NCI-H2029 treated with DMSO at 0.1 percent for 48 hours (cell line): ENCODE measurements at regions not wholly inside any gene's neighbourhood (a gene's known extent, or its start where the extent isn't known, plus 50 kb on each side); places are given as distances from the start of the nearest gene placed in this dataset.
"Not testable (repeated sequence)": the region's sequence is repeated elsewhere in the genome, so short reads cannot be mapped to it uniquely, and the experiment has no call there.

Experiments
- DNase-seq: peaks from one replicate; lab custom pipeline; 2025; lab: John Stamatoyannopoulos, UW

DNA sequence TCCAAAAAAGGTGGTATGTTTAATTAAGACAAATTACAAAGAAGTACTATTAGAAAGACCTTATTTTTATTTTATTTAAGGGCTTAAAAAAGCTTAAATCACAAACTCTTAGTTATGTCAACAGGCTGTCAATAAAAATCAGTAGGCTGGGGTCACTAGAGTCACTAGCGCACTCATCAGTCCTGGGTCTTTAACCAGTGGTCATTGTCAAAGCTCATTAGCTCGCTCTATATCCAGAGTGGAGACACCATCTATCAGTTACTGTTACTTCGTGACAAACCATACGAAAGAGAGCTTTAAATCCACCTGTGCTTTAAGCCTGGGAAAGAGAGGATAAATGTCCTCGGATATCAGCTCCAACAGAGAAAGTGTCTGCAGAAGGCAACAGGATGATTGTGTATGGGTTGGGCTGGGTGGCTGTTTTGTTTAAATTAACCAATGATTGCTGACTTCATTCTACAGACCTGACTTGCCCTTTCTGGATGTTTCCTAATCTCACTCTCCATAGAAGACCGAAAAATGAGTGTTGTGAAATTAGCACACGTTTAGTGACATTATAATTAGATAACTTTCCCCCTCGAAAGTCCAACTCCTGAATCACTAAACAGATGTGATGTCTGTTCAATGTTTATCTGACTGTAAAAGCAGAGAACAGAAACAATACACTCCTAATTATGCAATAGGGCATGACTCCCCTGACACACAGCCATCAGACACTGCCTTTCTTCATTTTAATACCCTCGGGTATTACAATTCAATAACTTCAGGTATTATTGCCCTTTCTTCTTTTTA, 123.6 kb upstream of the TNPO1 start:
- no peak for DNase-seq

DNA sequence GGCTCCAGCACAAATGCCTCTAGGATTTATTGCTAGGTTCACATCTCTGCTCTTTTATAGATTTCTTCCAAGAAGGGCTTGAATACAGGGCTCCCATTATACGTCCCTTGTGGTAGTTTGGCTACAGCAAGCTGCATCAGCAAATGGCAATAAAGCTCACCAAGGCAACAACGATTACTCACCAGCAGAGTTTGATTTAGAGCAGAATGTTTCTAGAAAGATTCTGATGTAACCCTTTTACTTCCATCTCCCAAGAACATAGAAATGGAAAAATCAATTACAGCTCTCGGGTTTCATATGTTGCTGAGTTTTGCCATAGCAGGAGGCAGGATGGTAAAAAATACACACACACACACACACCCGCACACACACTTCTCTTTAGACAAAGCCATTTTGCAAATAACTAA, 124.2 kb upstream of the TNPO1 start:
- DNase-seq, result no peak

DNA sequence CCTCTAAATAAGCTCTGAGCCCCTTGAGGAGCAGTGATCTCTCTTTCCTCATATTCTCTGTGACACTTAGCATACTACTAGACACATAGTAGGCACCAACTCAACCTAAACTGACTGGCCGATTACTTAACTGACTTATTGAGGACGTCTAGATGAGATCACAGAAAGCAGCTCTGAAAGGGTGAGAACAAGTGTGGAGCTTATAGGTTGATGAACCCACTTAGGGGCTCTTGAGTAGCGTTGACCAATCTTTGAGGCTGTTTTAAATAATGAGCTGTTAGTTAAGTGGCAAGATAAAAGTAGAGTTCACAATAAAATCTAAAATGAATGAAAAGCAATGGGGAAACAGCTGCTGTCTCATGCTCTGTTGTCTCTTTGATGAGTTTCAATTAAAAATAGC, 124.7 kb upstream of the TNPO1 start:
- no peak for DNase-seq

DNA sequence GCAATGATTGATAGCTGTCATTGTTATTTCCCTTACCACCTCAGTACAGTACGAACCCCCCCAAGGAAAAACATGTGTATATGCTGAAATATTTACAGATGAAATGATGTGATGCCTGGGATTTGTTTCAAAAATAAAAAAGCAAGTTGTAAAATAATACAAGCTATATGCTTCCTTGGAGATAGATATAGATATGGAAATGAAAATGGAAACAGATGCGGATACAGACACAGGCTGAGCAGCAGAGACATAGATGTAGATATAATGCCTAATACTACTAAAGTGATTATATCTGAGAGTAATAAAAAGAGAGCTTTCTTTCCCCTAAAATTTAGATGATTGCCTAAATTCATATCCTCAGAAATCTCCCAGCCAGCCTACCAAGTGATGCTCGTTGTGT, 127.5 kb upstream of the TNPO1 start:
- no peak for DNase-seq

DNA sequence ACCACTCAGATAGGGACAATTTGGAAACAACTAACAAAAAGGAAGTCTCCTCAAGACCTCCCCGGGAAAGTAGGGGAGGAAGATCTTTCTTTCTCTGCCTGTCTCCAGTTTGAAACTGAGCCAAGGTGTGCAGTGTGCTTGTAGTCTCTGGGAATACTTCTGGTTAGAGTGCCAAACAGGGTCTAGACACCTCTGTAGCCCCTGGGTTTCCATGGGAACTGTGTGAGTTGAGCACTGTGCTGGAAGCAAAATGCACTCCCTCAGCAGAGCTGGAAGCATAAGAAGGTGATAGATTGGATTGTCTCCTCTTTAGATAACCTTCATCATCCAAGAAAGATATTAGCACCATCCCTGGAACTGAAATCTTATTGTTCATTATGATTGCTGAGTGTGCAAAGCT, 129.2 kb upstream of the TNPO1 start:
- DNase-seq, result no peak

DNA sequence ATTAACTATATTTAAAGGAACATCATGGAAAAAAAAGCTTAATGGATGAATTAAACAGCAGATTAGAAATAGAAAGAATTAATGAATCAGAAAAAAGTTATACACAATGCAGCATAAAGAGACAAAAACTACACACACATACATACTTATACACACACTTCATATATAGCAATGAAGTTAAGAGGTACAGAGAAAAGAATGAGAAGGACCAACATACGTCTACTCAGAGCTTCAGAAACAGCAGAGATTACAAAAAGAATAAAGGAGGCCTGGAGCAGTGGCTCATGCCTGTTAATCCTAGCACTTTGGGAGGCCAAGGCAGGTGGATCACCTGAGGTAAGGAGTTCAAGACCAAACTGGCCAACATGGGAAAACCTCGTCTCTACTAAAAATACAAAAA, 133.9 kb upstream of the TNPO1 start:
- no peak for DNase-seq

DNA sequence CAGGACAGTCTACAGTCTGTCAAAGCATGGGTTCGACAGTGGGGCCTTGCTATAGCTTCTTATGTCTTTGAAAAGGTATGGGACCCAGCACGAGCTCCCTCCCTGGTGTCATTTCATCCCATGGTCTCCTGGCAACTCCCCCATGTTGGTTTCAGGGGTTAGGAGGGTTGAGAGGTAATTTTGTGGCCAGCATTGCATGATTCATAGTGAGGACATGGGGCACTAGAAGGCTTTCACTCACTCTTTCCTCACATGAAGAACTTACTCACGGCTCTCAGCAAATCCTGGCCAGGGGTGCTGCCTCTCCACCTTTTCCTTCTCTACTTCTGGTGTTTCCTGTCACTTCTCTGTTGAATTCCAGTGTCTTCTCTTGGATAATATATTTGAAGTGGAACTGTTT, 134.7 kb upstream of the TNPO1 start:
- no peak for DNase-seq

DNA sequence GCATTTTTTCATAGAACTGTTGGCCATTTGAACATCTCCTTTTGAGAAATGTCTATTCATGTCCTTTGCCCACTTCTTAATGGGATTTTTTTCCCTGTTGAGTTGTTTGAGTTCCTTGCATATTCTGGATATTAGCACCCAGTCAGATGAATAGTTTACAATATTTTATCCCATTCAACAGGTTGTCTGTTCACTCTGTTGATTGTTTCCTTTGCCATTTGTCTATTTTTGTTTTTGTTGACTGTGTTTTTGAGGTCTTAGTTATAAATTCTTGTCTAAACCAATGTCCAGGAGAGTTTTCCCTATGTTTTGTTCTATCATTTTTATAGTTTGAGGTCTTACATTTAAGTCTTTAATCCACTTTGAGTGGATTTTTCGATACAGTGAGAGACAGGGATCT, 139.0 kb upstream of the TNPO1 start:
- no peak for DNase-seq

DNA sequence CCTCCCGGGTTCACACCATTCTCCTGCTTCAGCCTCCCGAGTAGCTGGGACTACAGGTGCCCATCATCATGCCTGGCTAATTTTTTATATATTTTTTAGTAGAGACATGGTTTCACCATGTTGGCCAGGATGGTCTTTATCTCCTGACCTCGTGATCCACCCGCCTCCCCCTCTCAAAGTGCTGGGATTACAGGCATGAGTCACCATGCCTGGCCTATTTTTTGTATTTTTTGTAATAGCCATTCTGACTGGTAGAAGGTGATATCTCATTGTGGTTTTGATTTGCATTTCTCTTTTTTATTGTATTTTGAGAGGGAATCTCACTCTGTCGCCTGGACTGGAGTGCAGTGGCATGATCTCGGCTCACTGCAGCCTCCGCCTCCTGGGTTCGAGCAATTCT, 139.6 kb upstream of the TNPO1 start:
- DNase-seq, result not testable (repeated sequence)

DNA sequence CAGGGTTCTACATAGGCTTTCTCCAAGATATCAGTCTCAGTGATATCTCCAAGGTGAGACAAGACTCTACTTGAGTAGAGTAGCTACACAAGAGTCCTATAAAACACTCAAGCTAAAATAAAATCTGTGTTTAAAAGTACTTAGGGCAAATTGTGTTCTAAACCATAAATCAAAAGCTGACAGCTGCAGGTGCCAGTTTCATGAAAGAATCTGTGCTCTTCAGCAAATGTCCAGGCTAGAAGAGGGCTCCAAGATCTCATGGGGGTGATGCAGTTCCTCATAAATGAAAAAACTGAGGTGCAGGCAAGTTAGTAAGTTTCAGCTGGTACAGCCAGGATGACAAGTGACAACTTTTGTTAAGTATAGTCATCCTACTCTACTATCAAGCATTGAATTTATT, 142.8 kb upstream of the TNPO1 start:
- no peak for DNase-seq

DNA sequence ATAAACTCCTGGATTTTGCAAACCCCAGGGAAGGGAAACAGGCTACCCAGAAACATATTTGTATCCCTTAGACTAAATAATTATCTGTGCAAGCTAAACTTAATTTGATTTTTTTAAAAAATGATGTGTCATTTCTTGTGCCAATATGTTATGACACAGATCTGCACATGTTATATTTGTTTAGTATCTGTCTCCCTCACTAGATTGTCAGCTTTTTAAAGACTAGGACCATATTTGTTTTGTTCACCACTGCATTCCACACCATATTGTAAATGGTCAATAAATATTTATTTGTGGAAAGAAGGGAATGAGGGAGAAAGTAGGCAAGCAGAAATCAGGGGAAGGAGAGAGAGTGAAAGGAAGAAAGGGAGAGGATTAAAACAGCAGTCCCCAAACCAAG, 143.3 kb upstream of the TNPO1 start:
- DNase-seq, result no peak

DNA sequence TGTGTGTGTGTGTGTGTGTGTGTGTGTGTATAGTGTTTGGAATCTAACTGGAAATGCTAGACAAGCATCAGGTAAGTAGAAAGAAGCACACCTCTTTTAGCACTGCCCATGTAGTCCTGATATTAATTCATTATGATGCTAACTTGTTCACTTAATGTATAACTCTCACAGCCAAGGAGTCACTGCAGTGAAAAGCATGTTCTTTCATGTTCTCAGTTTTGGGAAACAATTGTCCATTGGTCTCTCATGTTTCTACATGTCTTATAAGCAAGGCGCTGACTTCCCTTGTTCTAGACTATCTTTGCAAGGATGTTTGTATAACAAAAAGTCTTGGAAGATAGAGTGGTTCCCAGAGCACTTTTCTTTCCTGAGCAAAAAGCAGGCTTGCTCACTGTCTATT, 148.8 kb upstream of the TNPO1 start:
- DNase-seq, result no peak

DNA sequence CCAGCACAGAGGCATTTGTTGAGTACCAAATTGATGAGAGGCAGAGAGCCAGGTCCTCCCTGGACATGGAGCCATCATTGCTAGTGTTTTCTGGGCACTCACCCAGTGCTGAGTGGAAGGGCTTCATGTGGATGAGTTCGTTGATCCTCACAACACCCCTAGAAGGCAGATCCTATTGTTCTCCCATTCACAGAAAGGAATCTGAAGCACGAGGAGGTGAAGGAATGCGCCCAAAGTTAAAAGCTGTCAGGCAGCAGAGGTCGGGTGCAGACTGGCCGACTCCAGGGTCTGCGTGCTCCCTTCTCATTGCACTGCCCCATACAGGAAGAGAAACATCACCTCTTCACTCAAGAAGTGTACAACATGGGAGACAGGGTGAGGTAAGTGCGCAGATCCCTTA, 153.5 kb upstream of the TNPO1 start:
- DNase-seq, result no peak

DNA sequence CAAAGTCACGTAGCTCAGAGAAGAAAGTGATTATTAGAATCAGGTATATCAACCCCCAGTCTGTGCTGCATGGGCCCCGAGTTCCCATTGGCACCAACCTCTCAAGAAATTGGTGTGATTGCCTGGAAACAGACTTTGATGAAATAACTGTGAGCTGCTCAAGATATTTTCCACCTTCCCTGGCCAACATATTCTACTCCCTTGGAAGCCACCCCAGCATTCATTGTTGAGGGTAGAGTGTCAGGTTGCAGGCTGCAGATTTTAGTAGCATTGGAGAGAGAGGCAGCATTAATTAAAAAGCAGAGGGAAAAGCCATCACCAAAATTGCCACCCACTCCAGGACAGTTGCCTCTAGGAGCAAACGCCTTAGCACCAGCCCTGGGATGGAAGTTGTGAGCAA, 154.2 kb upstream of the TNPO1 start:
- no peak for DNase-seq

DNA sequence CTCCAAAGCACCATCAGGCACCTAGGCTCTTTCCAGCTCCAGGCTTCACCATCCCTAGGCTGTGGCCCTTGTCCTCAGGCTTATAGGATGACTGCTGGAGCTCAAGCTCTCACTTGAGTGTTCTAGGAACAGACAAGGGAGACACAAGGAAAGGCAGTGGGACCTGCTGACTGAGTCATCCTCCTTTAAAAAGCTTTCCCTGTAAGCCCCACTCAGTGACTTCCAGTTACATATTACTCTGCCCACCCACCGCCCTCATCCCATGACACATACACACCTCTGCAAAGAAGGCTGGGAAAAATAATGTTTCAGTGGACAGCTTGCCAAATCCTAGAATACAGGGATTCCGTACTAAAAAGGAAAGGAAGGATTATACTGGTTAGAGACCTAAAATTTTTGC, 154.2 kb upstream of the ZNF366 start:
- DNase-seq, result no peak

DNA sequence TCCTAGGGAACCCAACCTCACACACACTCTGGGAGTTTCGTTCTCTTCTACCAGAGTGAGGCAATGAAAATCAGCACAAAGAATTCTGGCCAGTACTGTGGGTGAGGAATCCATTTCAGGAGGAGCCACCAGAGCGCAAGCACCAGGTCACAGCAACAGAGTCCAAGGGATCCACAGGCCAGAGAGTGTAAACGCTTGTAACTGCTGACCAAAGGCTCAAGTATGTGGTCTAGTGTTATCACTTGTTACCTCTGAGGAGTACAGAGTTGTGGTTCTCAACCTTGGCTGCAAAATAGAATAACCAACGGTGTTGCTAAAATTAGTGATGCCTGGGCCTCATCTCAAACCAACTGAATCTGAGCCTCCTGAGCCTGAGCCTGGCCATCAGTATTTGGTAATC, 152.5 kb upstream of the ZNF366 start:
- no peak for DNase-seq

DNA sequence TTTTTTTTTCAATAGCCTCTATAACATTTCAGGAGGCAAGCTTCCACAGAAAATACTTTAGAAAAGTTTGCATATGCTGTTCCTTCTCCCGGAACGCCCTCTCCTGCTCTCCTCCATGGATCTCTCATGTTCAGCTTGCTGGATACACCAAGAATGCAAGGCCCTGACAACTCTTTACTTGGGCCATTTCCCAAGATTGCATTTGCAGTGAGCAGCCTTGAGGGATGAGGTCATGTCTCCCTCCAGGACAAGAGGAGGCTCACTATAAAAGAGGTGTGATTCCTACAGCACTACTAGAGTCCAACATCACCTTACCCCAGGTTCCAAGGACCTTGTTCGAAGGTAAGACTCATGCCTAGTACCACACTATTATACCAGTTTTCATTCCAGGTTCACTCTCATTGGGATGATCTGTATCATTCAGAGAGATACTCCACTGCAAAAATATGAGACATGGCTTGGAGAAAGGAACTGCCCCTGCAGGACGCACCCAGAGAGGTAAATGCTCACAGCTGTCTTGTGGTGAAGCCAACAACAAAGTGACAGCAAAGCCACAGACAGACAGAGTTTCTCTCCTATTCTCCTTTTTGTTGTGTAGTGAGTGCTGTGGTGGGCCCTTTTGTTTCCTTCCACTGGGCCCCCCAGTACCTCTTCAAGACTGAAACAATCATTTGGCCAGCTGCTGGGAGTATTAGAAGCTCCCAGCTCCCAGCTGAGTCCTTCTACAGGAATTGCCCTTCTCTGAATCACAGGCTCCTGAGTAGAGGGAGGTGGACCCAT, 151.7 kb upstream of the ZNF366 start:
- DNase-seq, result no peak

DNA sequence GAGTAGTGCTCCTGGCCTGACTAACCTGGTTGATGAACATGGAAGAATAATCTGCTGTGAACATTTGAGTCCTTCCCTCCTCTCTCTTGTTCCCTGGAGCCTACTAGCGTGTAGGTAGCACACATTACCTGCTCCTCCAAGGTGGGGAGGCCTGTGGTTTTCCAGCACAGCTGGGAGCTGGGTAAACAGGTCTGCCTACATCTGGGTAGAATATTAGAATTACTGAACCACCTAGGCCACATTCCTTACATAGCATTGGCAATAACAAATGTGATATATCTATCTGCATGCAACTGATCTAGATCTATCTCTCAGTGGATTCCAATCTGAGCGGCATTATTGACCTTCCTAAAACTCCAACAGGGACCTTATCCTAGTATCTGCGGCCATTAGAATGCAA, 151.0 kb upstream of the ZNF366 start:
- DNase-seq, result no peak

DNA sequence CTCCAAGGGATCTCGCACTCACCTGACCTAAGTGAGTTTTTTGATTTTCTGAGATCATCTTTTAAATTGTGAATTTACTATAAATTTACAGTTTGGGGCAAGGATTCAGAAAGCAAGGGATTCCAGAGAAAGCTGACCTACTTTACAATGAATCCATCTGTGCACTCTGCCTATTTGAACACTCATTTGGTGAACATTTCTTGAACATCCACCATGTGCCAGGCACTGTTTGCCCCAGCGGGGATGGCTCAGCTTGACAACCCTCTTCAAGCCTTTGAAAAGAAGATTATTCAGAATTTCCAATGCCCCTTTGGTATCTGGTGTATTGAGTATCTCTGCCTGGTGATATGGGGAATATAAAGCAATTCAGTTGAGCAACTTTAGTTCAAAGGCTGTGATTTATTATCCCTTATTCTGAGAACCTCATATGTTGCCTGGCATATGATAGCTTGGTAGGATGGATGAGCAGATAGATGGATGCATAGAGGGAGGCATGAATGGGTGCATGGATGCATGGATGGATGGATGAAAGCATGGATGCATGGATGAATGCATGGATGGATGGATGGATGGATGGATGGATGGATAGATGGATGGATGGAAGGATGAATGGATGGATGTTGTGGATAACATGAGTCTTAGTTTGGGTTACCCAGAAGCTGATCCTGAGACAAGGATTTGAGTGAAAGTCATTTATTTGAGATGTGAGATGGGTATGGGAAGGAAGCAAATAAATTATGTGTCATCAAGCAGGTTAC, 149.7 kb upstream of the ZNF366 start:
- no peak for DNase-seq

DNA sequence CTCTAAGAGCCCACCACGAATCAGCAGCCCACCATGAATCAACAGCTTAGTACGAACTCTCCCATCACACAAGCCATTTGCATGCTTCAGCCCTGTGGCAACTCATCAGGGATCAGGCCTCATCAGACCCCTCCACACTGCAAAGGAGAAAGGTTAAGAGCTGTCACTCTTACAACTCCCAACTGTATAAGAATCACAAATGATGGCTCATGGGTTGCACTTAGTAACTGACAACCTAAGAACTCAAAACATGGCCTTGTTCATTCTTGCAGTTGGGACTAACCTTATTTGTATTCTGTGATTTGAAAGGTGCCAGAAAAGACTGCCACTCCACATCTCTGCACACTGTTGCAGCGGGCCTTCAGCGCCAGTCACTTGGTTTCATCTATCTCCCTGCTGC, 149.1 kb upstream of the ZNF366 start:
- no peak for DNase-seq

DNA sequence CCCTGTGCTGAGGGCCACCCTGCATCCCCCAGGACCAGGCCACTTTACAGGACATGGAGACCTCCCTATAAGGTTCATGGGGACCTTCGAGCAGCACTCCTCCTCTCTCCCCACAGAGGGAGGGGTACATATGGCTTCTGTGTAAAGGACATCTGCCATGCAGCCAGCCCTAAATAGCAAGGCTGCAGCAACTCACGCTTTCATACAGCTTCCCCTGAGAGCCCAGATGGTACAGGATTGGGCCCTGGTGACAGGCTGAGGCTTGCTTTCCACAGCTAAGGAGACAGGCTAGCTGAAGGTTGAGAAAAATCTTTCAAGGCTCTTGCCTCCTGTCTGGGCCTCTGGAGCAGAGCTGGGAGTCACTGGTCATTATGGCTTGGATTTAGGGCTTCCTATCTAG, 147.0 kb upstream of the ZNF366 start:
- DNase-seq, result no peak

DNA sequence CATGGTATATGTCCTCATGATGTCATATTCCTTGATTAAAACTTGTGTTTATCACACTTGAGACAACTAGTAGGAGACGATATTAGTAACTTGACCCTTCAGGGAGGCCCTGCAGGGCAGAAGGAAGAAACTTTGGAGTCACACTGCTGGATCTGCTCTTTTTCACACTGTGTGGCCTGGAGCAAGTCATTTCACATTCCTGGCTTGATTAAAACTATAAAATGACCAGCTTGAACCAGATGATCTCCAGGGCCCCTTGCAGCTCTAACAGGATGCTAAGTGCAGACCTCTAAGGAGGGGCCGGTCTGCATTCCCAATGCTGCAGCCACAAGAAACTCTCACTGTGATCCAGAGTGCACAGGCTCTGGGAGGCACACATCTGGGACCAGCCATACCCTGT, 146.4 kb upstream of the ZNF366 start:
- no peak for DNase-seq

DNA sequence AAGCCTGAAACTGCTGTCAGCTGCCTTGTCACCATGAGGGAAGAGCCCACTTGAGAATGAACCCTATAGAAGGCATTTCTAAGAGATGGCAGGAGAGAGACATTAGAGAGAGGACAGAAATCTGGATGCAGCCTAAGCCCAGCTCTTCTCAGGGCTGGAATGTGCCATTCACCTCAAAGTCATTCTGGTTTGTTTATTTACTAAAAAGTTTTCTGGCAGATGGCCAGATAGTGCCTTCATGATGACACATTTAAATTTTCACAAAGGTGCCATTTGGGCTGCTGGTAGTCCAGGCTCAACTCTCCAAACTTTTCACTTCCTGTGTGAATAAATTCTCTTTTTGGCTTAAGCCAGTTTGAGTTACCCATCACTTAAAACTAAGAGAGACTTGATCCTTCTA, 144.6 kb upstream of the ZNF366 start:
- DNase-seq, result no peak
